CD1c-positive myeloid dendritic cell (primary cell): ENCODE measurements at regions not wholly inside any gene's neighbourhood (a gene's known extent, or its start where the extent isn't known, plus 50 kb on each side); places are given as distances from the start of the nearest gene placed in this dataset.

Source experiments
- DNase-seq: peaks from one replicate; pipeline ENCODE4 v3.0.0-alpha.2; 2016; ENCODE audit errors: extremely low spot score

DNA sequence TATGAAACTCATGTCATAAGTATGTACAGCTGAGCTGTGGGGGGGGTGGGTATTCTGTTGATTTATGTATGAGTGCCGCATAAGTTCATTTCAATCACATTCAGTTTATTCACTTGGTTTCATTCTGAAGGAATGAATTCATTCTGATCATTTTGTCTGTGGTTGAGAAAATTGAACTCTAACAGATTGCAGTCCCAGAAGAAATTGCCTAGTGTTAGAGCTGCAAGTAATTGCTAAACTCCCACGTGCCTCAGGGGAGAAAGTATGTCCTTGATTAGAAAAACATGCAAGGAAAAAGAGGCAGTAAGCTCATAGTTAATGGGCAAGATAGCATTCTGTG lies 442.4 kb upstream of the MGAT4C start:
- no peak for DNase-seq

GRCh38 chr12:86697916-86698640 lies 441.9 kb upstream of the MGAT4C start:
- DNase-seq: no peak

- DNase-seq: no peak
These were observed 427.5 kb upstream of the MGAT4C start for GRCh38 chr12:86683568-86684304.

GRCh38 chr12:86681060-86681459 lies 424.9 kb upstream of the MGAT4C start:
- DNase-seq: no peak

DNA sequence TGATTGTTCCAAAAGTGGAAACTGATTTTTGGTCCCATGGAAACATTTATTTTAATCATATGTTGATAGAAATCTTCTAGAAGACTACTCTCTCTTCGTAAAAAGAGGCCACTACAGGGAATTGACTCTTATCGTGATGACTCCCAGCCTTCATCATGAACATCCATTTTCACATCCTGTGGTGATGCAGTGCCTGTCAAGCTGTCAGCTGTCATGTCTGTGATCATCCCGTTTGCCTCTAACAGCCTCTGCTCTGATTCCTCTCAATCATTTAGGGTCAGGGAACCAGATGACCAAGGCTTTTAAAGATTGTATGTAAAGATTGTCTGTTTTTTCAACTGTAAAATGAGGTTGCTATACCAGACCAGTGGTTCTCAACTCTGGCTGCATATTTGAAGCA lies 419.0 kb upstream of the MGAT4C start:
- no peak for DNase-seq

GRCh38 chr12:86670986-86671385 lies 414.8 kb upstream of the MGAT4C start:
- DNase-seq: no peak

GRCh38 chr12:86669010-86669409 lies 412.8 kb upstream of the MGAT4C start:
- DNase-seq: no peak

- DNase-seq: no peak
These were observed 410.1 kb upstream of the MGAT4C start for GRCh38 chr12:86666316-86666715.

DNA sequence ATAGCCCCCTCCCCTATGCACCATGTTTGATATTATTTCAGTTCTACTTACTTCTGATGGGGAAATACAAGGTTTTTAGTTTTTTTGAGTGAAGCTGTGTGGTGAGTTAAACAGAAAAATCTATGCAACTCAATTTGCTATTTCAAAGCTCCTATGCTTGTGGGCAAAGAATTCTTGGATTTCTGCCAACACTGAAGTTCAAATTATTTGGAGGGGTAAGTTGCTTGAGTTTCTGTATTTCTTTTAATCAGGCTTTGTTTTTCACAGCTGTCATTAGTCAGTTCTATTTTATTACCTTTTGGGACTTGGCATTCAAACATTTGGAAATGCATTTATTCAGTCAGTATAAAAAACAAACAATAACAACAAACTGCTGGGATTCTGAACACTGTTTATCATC lies 407.5 kb upstream of the MGAT4C start:
- no peak for DNase-seq

DNA sequence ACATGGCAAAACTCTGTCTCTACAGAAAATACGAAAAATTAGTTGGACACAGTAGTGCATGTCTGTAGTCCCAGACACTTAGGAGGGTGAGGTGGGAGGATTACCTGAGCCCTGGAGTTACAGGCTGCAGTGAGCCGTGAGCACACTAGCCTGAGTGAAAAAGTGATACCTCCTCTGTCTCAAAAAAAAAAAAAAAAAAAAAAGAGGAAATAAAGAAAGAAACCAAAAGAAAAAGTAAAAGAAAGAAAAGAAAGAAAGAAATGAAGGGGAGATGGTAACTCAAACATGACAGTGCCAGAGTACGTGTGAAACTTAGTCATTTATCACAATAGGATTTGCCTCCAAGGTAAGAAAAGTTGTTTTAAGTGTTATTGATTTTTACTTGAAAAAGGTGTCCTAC lies 407.0 kb upstream of the MGAT4C start:
- DNase-seq: no peak

GRCh38 chr12:86662464-86662863 lies 406.3 kb upstream of the MGAT4C start:
- DNase-seq: no peak

GRCh38 chr12:86660488-86661147 lies 404.4 kb upstream of the MGAT4C start:
- no peak for DNase-seq

DNA sequence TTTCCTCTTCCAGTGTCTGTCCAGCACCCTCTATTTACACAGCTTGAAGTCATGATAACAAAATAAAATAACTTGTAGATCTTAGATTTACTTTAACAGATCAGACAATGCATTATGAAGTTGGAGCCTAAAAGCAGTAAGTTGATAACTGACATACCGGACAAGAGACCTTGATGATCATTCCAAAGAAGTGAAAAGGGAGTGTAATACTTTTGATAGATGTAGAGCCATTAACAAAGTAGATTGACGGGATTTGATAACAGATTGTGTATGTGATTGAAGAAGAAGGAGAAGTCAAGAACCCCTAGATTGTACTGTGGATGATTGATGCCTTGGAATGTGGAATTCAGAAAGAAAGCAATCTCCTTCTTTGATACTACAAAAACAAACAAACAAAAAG lies 403.8 kb upstream of the MGAT4C start:
- no peak for DNase-seq

DNA sequence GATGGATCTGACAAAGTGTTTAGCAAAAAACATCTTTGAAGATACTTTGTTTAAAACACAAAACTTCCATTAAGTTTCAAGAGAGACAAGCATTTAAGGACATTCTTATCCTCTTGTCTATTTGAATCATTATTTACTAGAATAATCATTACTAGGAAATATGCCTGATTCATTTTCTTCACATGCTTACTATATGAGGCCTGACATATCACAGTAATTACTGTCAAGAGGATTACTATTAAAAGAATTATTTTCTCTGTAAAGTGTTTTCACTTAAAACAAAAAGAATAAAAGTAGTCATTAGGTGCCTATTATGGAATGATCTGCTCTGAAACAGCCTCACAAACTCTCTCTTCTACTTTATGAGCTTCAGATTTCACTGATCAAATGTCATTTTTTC lies 402.1 kb upstream of the MGAT4C start:
- no peak for DNase-seq

- DNase-seq: no peak
These were observed 391.6 kb upstream of the MGAT4C start for GRCh38 chr12:86647800-86648199.

- no peak for DNase-seq
These were observed 378.5 kb upstream of the MGAT4C start for GRCh38 chr12:86634456-86635410.

DNA sequence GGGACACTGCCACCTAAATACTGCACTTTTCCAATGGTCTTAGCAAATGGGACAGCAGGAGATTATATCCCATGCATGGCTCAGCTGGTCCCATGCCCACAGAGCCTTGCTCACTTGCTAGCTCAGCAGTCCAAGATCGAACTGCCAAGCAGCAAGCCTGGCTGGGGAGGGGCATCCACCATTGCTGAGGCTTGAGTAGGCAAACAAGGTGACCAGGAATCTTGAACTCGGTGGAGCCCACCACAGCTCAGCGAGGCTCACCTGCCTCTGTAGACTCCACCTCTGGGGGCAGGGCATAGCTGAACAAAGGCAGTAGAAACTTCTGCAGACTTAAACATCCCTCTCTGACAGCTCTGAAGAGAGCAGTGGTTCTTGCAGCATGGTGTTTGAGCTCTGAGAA lies 370.8 kb upstream of the MGAT4C start:
- DNase-seq: no peak

- no peak for DNase-seq
These were observed 367.1 kb upstream of the MGAT4C start for GRCh38 chr12:86623267-86623666.

- no peak for DNase-seq
These were observed 365.8 kb upstream of the MGAT4C start for GRCh38 chr12:86621957-86622356.

GRCh38 chr12:86613311-86613710 lies 357.1 kb upstream of the MGAT4C start:
- no peak for DNase-seq

GRCh38 chr12:86608638-86609037 lies 352.4 kb upstream of the MGAT4C start:
- DNase-seq: no peak
